ENCODE measurements at regions not wholly inside any gene's neighbourhood (a gene's known extent, or its start where the extent isn't known, plus 50 kb on each side); places are given as distances from the start of the nearest gene placed in this dataset.

- ChIA-PET CTCF (no interaction called here), POLR2A (ENCODE audit: unreplicated experiment) (no interaction called here)
- no TSS peak for BruUV-seq (replicated peaks)
- H3K9me3 ChIP-seq (ENCODE audit: low read length): no peaks in the 10 kb centered on the region
- intact Hi-C loops (cut with micrococcal nuclease): no loop called here
- H3K9ac ChIP-seq (ENCODE audit: low read length): no peak overlapping the region
- H4K20me1 ChIP-seq (ENCODE audit: low read length): no peaks in the 10 kb centered on the region
- no peak overlapping the region for H3K4me2 ChIP-seq (ENCODE audit: low read length)
- no peak overlapping the region for H3K4me3 ChIP-seq (ENCODE audit: low read length)
- H3K36me3 ChIP-seq (ENCODE audit: low read depth, low read length): no peaks in the 10 kb centered on the region
- H3F3A ChIP-seq (ENCODE audit: low read length, unreplicated experiment): no peaks in the 10 kb centered on the region
- H3K27ac ChIP-seq (ENCODE audit: low read length): no peak overlapping the region
- H3K79me2 ChIP-seq (ENCODE audit: low read length): no peaks in the 10 kb centered on the region
- no peak overlapping the region for H2AFZ ChIP-seq (ENCODE audit: low read length)
- H3K27me3 ChIP-seq (ENCODE audit: low read length): no peaks in the 10 kb centered on the region
- no peaks in the 10 kb centered on the region for H3K4me1 ChIP-seq (ENCODE audit: insufficient read depth, low read length)
- no peak for ATAC-seq
- TF ChIP-seq EZH2phosphoT487 (IDR thresholded peaks at IDR 0.05; ENCODE audit: borderline replicate concordance, low read length) (no peak), CTCF (conservative IDR thresholded peaks at IDR 0.05; ENCODE audit: low read depth, low read length) (no peak), EZH2 (IDR thresholded peaks at IDR 0.05; ENCODE audit: low read length, unreplicated experiment) (no peak)
- no peaks in the 10 kb centered on the region for H3K9me2 ChIP-seq (replicated peaks; ENCODE audit: low read length)
- DNase-seq: no peak
Measured at GRCh38 chr11:29916040-29916439, 100.8 kb downstream of the KCNA4 start.

- H3K9ac ChIP-seq (ENCODE audit: low read length): no peak overlapping the region
- H3K9me3 ChIP-seq (ENCODE audit: low read length): no peaks in the 10 kb centered on the region
- no peaks in the 10 kb centered on the region for H3F3A ChIP-seq (ENCODE audit: low read length, unreplicated experiment)
- H3K79me2 ChIP-seq (ENCODE audit: low read length): no peaks in the 10 kb centered on the region
- no peak overlapping the region for H3K4me3 ChIP-seq (ENCODE audit: low read length)
- no peaks in the 10 kb centered on the region for H3K36me3 ChIP-seq (ENCODE audit: low read depth, low read length)
- no peaks in the 10 kb centered on the region for H3K9me2 ChIP-seq (replicated peaks; ENCODE audit: low read length)
- no peak overlapping the region for H2AFZ ChIP-seq (ENCODE audit: low read length)
- no peaks in the 10 kb centered on the region for H3K4me1 ChIP-seq (ENCODE audit: insufficient read depth, low read length)
- ChIA-PET POLR2A (ENCODE audit: unreplicated experiment) (no interaction called here), CTCF (no interaction called here)
- no peaks in the 10 kb centered on the region for H4K20me1 ChIP-seq (ENCODE audit: low read length)
- no TSS peak for BruUV-seq (replicated peaks)
- H3K4me2 ChIP-seq (ENCODE audit: low read length): no peak overlapping the region
- no peaks in the 10 kb centered on the region for H3K27me3 ChIP-seq (ENCODE audit: low read length)
- no peak overlapping the region for H3K27ac ChIP-seq (ENCODE audit: low read length)
- TF ChIP-seq EZH2 (IDR thresholded peaks at IDR 0.05; ENCODE audit: low read length, unreplicated experiment) (no peak), EZH2phosphoT487 (IDR thresholded peaks at IDR 0.05; ENCODE audit: borderline replicate concordance, low read length) (no peak), CTCF (conservative IDR thresholded peaks at IDR 0.05; ENCODE audit: low read depth, low read length) (no peak)
- intact Hi-C loops (cut with micrococcal nuclease): no loop called here
- ATAC-seq (no peak), DNase-seq (no peak)
Measured at GRCh38 chr11:29914203-29914930, 102.5 kb downstream of the KCNA4 start.

GRCh38 chr11:29913352-29913751, 103.5 kb downstream of the KCNA4 start:
- intact Hi-C loops (cut with micrococcal nuclease): no loop called here
- CTCF ChIA-PET: no interaction called here
- no peak overlapping the region for H3K4me2 ChIP-seq (ENCODE audit: low read length)
- DNase-seq: no peak
- H3K79me2 ChIP-seq (ENCODE audit: low read length): no peaks in the 10 kb centered on the region
- no peak overlapping the region for H2AFZ ChIP-seq (ENCODE audit: low read length)
- no peaks in the 10 kb centered on the region for H3K4me1 ChIP-seq (ENCODE audit: insufficient read depth, low read length)
- TF ChIP-seq EZH2phosphoT487 (IDR thresholded peaks at IDR 0.05; ENCODE audit: borderline replicate concordance, low read length) (no peak), CTCF (conservative IDR thresholded peaks at IDR 0.05; ENCODE audit: low read depth, low read length) (no peak), EZH2 (IDR thresholded peaks at IDR 0.05; ENCODE audit: low read length, unreplicated experiment) (no peak)
- H4K20me1 ChIP-seq (ENCODE audit: low read length): no peaks in the 10 kb centered on the region
- no peaks in the 10 kb centered on the region for H3K36me3 ChIP-seq (ENCODE audit: low read depth, low read length)
- POLR2A ChIA-PET (ENCODE audit: unreplicated experiment): no interaction called here
- no peaks in the 10 kb centered on the region for H3K9me3 ChIP-seq (ENCODE audit: low read length)
- no peak for ATAC-seq
- no peaks in the 10 kb centered on the region for H3K27me3 ChIP-seq (ENCODE audit: low read length)
- H3K9me2 ChIP-seq (replicated peaks; ENCODE audit: low read length): no peaks in the 10 kb centered on the region
- no TSS peak for BruUV-seq (replicated peaks)
- no peaks in the 10 kb centered on the region for H3F3A ChIP-seq (ENCODE audit: low read length, unreplicated experiment)
- H3K9ac ChIP-seq (ENCODE audit: low read length): no peak overlapping the region
- no peak overlapping the region for H3K27ac ChIP-seq (ENCODE audit: low read length)
- no peak overlapping the region for H3K4me3 ChIP-seq (ENCODE audit: low read length)
